Neural crest cell (in vitro differentiated cells): ENCODE measurements at regions not wholly inside any gene's neighbourhood (a gene's known extent, or its start where the extent isn't known, plus 50 kb on each side); places are given as distances from the start of the nearest gene placed in this dataset.

ENCODE experiments used
- DNase-seq: peaks from one replicate; pipeline ENCODE4 v3.0.0; 2021; ENCODE audit warnings: low read depth, mixed read lengths, low spot score
- H3K27ac Mint-ChIP-seq: one replicate; pipeline ENCODE4 v1.8.0; 2021; ENCODE audit warnings: mild to moderate bottlenecking, mixed read lengths; ENCODE audit not compliant: unreplicated experiment
- H3K27me3 Mint-ChIP-seq: 2 replicates; pipeline ENCODE4 v1.8.0; 2021; ENCODE audit warnings: low read depth, mild to moderate bottlenecking, mixed read lengths
- H3K36me3 Mint-ChIP-seq: 2 replicates; pipeline ENCODE4 v1.8.0; 2021; ENCODE audit warnings: low read depth, mild to moderate bottlenecking, mixed read lengths
- H3K4me1 Mint-ChIP-seq: 2 replicates; pipeline ENCODE4 v1.8.0; 2021; ENCODE audit warnings: mixed read lengths
- H3K4me3 Mint-ChIP-seq: one replicate; pipeline ENCODE4 v1.8.0; 2021; ENCODE audit warnings: mild to moderate bottlenecking, mixed read lengths
- H3K9me3 Mint-ChIP-seq: 2 replicates; pipeline ENCODE4 v1.8.0; 2021; ENCODE audit warnings: mixed read lengths
- TF ChIP-seq, protein P1 (sequence below): fragments of 200-600 bp; sonication (generic); conservative IDR thresholded peaks from 2 replicates; pipeline ENCODE4 v1.5.0; 2021; ENCODE audit warnings: antibody characterized with exemption, mild to moderate bottlenecking

DNA sequence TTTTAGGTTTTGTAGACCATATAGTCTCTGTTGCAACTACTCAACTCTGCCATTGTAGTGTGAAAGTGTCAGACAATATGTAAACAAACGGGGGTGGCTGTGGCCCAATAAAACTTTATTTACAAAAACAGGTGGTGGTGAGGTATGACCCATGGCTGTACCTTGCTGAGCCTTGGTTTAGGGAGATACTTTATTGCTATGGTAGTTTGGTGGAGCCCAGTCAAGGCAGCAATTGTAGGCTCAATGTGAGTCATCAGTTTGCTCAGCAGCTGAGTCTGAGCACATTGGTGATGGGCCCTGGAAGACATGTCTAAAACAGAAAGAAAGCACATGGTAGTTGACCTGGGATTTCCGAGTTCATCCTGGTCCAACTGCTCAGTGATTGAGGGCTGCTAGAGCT is 242.5 kb downstream of the REEP3 start:
- Mint-ChIP-seq H3K36me3 (no peaks in the 10 kb centered on the region), H3K4me3 (no peak overlapping the region), H3K4me1 (peaks cover 11% of the 10 kb centered on the region), H3K27me3 (peaks cover 72% of the 10 kb centered on the region), H3K27ac (no peak overlapping the region), H3K9me3 (no peaks in the 10 kb centered on the region)
- TF ChIP-seq, protein P1, sequence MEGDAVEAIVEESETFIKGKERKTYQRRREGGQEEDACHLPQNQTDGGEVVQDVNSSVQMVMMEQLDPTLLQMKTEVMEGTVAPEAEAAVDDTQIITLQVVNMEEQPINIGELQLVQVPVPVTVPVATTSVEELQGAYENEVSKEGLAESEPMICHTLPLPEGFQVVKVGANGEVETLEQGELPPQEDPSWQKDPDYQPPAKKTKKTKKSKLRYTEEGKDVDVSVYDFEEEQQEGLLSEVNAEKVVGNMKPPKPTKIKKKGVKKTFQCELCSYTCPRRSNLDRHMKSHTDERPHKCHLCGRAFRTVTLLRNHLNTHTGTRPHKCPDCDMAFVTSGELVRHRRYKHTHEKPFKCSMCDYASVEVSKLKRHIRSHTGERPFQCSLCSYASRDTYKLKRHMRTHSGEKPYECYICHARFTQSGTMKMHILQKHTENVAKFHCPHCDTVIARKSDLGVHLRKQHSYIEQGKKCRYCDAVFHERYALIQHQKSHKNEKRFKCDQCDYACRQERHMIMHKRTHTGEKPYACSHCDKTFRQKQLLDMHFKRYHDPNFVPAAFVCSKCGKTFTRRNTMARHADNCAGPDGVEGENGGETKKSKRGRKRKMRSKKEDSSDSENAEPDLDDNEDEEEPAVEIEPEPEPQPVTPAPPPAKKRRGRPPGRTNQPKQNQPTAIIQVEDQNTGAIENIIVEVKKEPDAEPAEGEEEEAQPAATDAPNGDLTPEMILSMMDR, result no peak
- DNase-seq, result no peak

DNA sequence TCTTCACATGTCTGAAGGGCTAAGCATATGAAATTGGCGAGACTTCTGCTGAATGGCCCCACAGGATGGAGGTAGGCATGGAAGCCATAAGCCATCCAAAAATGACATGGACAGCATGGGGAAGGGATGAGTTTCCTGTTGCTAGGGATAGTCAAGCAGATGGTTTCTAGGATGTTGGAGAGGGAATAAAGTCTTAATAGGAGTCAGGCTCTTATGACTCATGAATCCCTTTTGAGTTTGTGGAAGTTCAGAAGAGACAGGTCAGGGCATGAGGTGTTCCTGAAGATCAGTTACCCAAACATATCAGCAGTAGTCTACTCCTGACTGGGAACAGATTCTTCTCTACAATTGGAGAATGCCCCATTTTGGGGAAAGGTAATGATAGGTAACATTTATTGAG is 243.9 kb downstream of the REEP3 start:
- TF ChIP-seq, protein P1, result no peak
- Mint-ChIP-seq H3K36me3 (no peaks in the 10 kb centered on the region), H3K4me3 (no peak overlapping the region), H3K4me1 (peaks cover 11% of the 10 kb centered on the region), H3K27ac (no peak overlapping the region), H3K9me3 (no peaks in the 10 kb centered on the region), H3K27me3 (peaks cover 75% of the 10 kb centered on the region)
- DNase-seq, result no peak

DNA sequence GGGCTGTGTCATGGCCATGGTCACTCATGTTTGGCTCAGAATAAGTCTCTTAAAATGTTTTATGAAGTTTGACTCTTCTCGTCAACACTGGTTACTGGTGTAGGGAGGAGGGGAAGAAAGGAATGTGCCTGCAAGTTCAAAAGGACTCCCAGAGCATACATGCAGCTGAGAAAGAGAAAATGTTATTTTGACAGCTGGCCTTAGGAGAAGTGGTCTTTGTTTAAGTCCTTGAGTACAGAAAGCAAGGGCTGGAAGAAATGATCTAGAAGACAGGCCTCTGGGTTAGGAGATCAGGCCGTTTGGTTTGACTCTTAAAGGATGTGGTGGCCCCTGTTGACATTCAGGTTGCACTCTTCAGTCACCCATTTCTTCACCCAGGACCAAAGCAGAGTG is 245.5 kb downstream of the REEP3 start:
- Mint-ChIP-seq H3K27ac (no peak overlapping the region), H3K9me3 (no peaks in the 10 kb centered on the region), H3K4me1 (peaks cover 11% of the 10 kb centered on the region), H3K27me3 (peaks cover 74% of the 10 kb centered on the region), H3K4me3 (no peak overlapping the region), H3K36me3 (no peaks in the 10 kb centered on the region)
- TF ChIP-seq, protein P1, result no peak
- no peak for DNase-seq

DNA sequence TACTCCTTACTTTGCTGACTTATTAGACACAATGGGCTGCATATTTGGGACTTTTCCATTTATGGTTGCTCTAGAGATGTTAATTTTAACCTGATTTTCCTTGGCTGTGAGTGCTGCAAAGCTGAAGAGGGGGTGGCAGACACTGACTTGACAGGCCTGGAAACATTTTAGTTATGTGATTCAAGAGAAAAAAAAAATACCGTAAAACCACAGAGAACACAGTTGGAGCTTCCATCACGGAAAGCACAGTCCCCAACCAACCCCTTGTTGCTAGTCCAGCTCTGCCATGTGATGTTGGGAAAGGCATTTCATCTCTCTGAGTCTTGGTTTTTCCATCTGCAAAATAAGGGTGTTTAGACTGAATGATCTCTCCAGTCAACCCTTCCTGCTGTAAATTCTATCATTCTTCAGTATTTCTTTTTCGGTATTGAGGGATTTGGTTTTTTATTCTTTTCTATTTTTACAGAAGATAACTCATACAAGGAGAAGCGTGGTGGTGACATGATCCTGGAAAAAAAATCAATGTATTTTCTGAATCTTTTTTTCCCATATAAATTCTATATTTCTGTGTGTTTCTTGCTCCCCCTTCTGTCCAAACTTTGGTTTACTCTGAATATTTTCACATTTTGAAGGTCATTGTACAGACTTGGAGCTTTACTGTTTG is 246.1 kb downstream of the REEP3 start:
- H3K4me1 Mint-ChIP-seq, result peaks cover 11% of the 10 kb centered on the region
- no peaks in the 10 kb centered on the region for H3K36me3 Mint-ChIP-seq
- TF ChIP-seq, protein P1, result peak; percentile 59
- DNase-seq, result no peak
- no peak overlapping the region for H3K27ac Mint-ChIP-seq
- H3K9me3 Mint-ChIP-seq, result no peaks in the 10 kb centered on the region
- H3K4me3 Mint-ChIP-seq, result no peak overlapping the region
- peaks cover 72% of the 10 kb centered on the region for H3K27me3 Mint-ChIP-seq

DNA sequence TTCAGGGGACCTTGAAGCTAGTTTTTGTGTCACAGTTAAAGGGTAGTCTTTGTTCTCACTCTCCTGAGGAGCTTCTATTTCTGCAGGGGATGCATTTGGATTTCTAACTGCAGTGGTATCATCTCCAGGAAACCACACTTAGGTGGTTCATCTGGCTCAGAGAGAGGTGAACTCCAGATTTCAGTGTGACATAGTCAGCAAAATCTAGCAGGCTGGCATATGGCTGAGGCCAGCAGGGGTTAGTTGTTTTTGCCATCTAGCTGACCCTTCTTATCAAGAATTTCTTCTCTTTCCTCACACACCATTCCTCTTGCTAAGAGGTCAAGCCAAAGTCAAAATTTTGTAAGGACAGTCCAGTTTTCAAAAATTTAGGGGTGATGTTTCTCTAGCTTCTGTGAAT is 248.2 kb downstream of the REEP3 start:
- Mint-ChIP-seq H3K27me3 (peaks cover 74% of the 10 kb centered on the region), H3K4me3 (no peak overlapping the region), H3K4me1 (peaks cover 11% of the 10 kb centered on the region), H3K9me3 (no peaks in the 10 kb centered on the region), H3K27ac (no peak overlapping the region), H3K36me3 (no peaks in the 10 kb centered on the region)
- TF ChIP-seq, protein P1, result no peak
- no peak for DNase-seq
